ENCODE measurements at regions not wholly inside any gene's neighbourhood (a gene's known extent, or its start where the extent isn't known, plus 50 kb on each side); places are given as distances from the start of the nearest gene placed in this dataset.

GRCh38 chr13:89950225-89950624, 1397.3 kb upstream of the MIR17HG start:
- no peak for DNase-seq

- no peak for DNase-seq
These were observed 1396.1 kb upstream of the MIR17HG start for GRCh38 chr13:89951341-89951740.

DNA sequence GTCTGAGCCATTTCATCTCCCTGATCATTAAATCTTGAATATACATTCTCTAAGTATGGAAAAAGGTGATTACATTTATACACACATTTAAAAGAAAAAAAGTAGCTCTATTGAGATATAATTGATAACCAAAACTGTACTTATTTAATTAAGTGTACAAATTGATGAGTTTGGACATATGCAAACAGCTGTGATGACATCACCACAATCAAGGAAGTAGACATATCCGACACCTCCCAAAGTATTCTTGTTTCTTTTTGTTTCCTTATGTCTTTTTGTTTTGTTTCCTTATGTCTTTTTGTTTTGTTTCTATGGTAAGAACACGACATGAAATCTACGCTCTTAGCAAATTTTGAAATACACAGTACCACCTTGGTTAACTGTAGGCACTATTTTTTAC, 1393.9 kb upstream of the MIR17HG start:
- DNase-seq = no peak

- no peak for DNase-seq
These were observed 1391.7 kb upstream of the MIR17HG start for GRCh38 chr13:89955773-89956172.

GRCh38 chr13:89959074-89959473, 1388.4 kb upstream of the MIR17HG start:
- no peak for DNase-seq

DNA sequence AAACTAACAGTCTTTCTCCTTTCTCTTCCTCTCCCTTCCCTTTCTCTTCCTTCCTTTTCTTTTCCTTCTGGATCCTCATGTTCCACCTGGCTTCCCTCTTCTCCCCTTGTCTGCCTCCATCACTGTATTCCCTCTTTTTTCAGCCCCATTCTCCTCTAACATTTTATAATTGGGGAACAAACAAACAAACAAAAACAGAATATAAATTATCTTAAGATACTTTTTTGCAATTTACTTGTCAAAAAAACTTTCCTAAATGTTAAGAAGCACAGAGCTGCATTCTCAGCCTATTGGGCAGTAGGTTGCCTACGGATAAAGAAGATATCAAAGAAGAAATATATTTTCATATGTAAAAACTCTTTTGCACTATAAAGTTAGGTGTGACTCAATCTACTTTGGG, 1382.2 kb upstream of the MIR17HG start:
- no peak for DNase-seq

DNA sequence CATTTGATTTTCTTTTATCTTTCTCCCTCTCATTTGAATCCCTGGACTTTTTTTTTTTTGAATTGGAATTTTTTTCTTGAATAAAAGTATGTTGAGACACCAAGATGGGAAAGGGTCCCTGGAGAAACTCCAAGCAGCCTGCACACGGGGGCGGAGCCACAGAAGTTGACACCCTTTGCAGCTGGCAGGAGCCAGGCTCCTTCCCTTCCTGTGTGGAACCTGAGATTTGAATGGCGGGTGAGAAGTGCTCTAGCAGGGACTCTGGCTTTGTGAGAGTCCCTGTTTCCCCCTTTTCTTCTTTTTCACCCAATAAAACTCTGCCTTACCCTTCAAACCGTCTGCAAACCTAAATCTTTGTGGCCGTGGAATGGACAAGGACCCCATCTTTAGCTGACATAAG, 1381.0 kb upstream of the MIR17HG start:
- no peak for DNase-seq

DNA sequence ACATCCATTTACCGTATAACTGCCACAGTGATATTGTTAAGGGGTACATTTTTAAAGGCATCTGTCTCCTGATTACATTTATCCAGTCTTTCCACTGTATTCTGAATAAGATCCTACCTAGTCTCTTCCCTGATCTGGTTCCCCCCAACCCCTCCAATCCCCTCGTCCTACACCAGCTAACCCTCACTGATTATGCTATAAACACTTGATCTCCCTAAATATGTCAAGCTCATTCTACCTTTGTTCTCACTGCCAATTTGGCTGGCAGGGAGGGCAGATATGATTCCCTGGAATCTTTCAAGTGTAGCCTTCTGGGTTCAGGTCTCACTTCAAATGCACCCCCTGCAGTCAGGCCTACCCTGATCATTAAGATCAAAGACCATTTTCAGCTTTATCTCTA, 1379.8 kb upstream of the MIR17HG start:
- no peak for DNase-seq

DNA sequence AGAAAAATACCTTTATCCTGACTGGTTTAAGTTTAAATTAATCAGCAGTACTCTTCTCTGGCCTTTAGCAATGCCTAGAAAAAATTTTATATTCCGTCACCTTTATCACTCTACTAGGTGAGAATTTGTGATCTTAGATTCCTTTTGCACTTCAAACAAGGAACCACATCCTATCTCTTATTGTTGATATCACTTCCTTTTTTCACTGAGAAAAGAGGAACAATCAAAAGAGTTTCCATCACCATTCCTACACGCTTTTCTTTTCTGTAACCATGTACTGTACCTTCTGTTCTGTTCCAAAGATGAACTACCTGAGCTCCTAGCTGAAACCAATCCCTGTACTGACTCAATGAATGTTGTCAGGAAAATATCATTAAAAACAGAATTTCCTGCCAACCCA, 1379.0 kb upstream of the MIR17HG start:
- DNase-seq = peak; percentile 60

GRCh38 chr13:89970353-89970709, 1377.2 kb upstream of the MIR17HG start:
- DNase-seq = no peak

DNA sequence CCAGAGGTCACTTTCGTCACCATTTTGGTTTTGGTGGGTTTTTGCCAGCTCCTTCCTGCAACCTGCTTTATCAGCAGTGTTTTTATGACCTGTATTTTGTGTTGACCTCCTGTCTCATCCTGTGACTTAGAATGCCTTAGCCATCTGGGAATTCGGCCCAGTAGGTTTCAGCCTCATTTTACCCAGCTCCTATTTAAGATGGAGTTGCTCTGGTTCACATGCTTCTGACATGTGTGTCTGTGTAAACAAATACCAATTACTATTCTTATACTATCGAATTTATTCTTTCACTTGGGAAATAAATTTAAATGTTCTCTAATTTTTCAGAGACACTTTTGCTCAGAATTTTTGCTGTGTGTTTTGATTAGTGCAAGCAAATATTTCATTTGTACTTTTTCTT, 1370.3 kb upstream of the MIR17HG start:
- no peak for DNase-seq

GRCh38 chr13:89980896-89981295, 1366.6 kb upstream of the MIR17HG start:
- no peak for DNase-seq

- DNase-seq = peak; percentile 43
These were observed 1364.9 kb upstream of the MIR17HG start for GRCh38 chr13:89982407-89983095.

DNA sequence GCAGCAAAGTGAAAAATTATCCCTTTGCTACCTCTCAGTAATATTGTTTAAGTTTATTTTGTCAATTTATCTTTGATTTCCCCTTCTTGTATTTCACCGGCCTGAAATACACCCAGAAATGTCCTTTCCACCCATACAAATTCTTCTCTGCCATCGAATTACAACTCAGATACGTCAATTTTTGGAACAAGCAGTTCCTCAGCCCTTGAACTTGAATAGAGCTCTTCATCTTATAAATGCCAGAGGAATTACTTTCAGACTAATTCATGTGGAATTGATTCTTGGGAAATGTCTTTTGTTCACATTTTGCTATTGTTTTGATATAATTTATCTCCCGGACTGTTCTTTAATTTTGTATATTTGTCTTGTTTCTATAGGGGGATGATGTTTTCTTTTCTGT, 1359.3 kb upstream of the MIR17HG start:
- no peak for DNase-seq

DNA sequence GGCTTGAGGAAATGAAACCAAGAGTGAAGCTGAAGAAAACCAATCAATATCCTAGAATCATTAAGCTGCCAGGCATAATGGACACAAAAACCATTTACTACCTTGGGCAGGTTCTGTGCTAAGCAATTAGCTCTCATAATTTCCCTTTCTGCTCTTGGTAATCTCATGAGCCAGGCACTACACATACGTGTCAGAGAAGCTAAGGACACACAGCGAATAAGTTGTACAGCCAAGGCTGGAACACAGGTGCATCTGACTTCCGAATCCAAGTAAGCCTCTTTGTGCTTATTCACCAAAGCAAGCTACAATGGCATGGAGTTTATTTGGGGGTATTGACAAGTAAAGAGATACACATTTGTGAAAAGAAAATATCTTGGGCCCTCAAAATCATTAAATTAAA, 1343.9 kb upstream of the MIR17HG start:
- no peak for DNase-seq

GRCh38 chr13:90008707-90009149, 1338.8 kb upstream of the MIR17HG start:
- DNase-seq = no peak

GRCh38 chr13:90014038-90014437, 1333.4 kb upstream of the MIR17HG start:
- DNase-seq = no peak

DNA sequence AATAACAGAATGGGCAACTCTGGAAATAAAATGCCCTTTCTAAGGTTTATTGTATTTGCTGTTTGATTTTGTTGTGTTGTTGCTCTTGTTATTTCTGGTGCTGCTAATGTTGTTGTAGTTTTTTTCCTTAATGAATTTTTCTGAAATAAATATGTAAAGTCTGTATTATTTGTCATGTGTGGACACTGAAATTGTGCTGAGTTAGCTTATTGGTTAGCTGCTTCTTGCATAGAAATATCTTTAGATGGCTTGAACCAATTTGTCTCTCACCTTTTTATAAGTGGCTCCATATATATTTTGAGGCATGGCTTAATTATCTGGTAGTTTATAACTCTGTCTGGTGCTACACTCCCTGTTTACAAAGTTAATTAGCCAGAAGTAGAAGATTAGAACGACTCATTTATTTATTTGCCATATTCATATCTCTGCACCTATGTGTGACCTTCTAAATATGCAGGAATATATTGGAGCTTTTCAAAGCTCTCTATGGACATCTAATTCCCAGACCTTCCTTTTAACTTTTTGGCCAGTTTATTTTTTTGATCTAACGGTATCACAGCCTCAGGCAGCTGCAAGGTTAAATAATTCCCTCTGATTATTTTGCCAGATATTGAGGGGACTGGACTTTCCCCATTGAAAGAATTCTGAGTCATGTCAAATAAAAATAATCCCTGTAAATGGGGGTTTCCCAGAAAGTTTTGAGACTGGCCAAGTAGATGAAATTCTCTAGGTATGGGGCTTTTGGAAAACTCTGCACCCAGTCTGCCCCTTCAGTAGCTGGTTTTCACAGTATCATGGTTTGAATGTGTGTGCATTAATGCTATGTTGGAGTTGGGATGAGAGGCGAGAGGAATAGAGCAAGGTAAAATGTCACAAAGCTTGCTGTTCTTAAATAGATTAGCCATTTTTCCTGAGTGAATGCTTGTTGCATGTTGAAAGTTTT, 1331.7 kb upstream of the MIR17HG start:
- no peak for DNase-seq

DNA sequence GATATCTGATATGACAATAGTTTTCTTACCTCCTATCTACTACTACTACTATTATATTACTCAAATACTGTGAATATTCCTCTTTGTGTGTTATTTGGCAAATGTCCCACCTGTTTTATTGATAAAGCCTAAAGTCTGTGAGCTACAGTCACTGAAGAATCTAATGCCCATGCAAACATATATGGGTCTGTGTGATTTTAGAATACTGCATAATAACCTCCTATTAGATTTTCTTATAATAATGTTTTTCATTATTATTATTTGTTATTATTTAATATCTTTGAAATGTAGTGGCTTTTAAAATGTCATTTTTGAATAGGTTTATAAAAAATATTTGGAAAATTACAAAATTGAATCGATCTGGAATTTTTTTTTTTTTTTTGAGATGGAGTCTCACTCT, 1330.8 kb upstream of the MIR17HG start:
- no peak for DNase-seq

DNA sequence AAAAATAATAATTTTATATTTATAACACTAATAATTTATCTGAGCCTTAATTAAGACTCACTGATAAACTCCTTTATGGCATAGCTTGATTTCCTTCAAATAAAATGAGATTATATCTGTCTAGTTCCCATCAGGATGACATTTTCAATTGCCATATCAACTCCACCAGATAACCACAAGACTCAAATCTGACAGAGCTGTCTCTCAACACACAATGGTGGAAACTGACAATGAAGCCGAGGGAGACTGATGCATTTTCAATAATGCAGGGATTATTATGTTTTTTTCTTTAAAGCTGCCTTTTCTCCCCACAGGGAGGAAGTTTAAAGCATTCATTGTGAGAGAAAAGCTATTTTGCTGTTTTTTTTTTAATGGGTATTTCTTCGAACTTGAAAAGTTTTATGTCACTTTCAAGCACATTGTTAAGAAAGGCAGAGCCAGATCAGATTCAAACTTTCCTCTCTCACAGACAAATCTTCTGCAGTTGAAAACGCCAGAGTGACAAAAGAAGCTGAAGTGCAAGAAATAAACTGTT, 1326.9 kb upstream of the MIR17HG start:
- no peak for DNase-seq

DNA sequence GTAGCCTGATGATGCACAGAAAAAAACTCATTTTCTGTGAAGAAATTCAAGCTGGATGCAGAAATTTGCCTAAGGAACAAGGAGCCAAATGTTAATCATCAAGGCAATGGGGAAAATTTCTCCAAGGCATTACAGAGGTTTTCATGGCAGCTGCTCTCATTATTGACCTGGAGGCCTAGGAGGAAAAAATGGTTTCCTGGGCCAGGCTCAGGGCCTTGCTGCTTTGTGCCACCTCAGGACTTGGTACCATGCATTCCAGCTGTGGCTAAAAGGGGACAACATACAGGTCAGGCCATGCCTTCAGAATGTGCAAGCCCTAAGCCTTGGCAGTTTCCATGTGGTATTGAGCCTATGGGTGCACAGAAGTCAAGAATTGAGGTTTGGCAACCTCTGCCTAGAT, 1320.1 kb upstream of the MIR17HG start:
- DNase-seq = no peak

DNA sequence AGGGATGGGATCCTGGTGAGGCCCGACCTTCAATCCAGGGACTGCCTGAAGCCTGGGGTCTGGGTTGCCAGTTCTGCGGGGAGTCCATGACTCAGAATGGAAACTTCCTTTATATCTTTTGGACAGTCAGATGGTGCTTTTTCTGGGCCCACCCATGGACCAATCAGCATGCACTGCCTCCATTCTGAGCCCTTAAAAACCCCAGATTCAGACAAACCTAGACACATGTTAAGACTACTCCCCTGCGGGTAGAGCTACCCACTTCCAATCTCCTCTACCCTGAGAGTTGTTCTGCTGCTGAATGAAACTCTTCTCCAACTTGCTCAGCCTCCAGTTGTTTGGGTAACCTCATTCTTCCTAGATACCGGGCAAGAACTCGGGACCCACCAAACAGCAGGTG, 1315.2 kb upstream of the MIR17HG start:
- DNase-seq = no peak

- no peak for DNase-seq
These were observed 1314.5 kb upstream of the MIR17HG start for GRCh38 chr13:90032841-90033493.

GRCh38 chr13:90039516-90039915, 1308.0 kb upstream of the MIR17HG start:
- DNase-seq = no peak

All from OCI-M1 (cell line).